ENCODE measurements at regions not wholly inside any gene's neighbourhood (a gene's known extent, or its start where the extent isn't known, plus 50 kb on each side); places are given as distances from the start of the nearest gene placed in this dataset.

GRCh38 chr13:44749906-44750305 lies 173.8 kb upstream of the TSC22D1 start:
- TF ChIP-seq CTCF (tag by site-specific recombination; IDR thresholded peaks at IDR 0.05) (no peak), REPIN1 (tag by site-specific recombination; IDR thresholded peaks at IDR 0.05; ENCODE audit: low read depth) (no peak), ZNF155 (tag by site-specific recombination; IDR thresholded peaks at IDR 0.05) (no peak), TCF7L2 (IDR thresholded peaks at IDR 0.05; ENCODE audit: borderline replicate concordance, low read depth, low read length) (no peak), GLI2 (tag by site-specific recombination; IDR thresholded peaks at IDR 0.05; ENCODE audit: borderline replicate concordance, low read depth) (no peak), ZNF549 (tag by site-specific recombination; IDR thresholded peaks at IDR 0.05) (no peak), PRDM1 (tag by site-specific recombination; IDR thresholded peaks at IDR 0.05) (no peak), GLIS1 (tag by site-specific recombination; IDR thresholded peaks at IDR 0.05) (no peak), KLF16 (tag by site-specific recombination; IDR thresholded peaks at IDR 0.05) (no peak), ZNF202 (tag by site-specific recombination; IDR thresholded peaks at IDR 0.05; ENCODE audit: borderline replicate concordance) (no peak)
